HG03432 (cell line): ENCODE measurements at regions not wholly inside any gene's neighbourhood (a gene's known extent, or its start where the extent isn't known, plus 50 kb on each side); places are given as distances from the start of the nearest gene placed in this dataset.
"Not testable (repeated sequence)": the region's sequence is repeated elsewhere in the genome, so short reads cannot be mapped to it uniquely, and the experiment has no call there.

Experiments
- ATAC-seq: cut with Tn5 transposase; IDR thresholded peaks from one replicate; pipeline ENCODE4 v1.9.1; 2021; ENCODE audit warnings: mild to moderate bottlenecking, moderate library complexity; ENCODE audit not compliant: unreplicated experiment

- ATAC-seq: no peak
These were observed 1962.9 kb upstream of the CDH6 start for GRCh38 chr5:29230591-29230990.

- no peak for ATAC-seq
These were observed 1964.0 kb upstream of the CDH6 start for GRCh38 chr5:29229461-29229860.

GRCh38 chr5:29218138-29218537 lies 1975.3 kb upstream of the CDH6 start:
- ATAC-seq: no peak

- no peak for ATAC-seq
These were observed 1978.6 kb upstream of the CDH6 start for GRCh38 chr5:29214839-29215238.

- no peak for ATAC-seq
These were observed 1980.0 kb upstream of the CDH6 start for GRCh38 chr5:29213475-29213874.

GRCh38 chr5:29208024-29208423 lies 1985.5 kb upstream of the CDH6 start:
- ATAC-seq: no peak

- ATAC-seq: no peak
These were observed 1990.4 kb upstream of the CDH6 start for GRCh38 chr5:29203049-29203448.

GRCh38 chr5:29197631-29198454 lies 1995.6 kb upstream of the CDH6 start:
- ATAC-seq: no peak

GRCh38 chr5:29193972-29194371 lies 1999.5 kb upstream of the CDH6 start:
- ATAC-seq: no peak

- ATAC-seq: not testable (repeated sequence)
These were observed 2002.0 kb upstream of the CDH6 start for GRCh38 chr5:29191269-29192048.

GRCh38 chr5:29190398-29190797 lies 2003.1 kb upstream of the CDH6 start:
- not testable (repeated sequence) for ATAC-seq

- not testable (repeated sequence) for ATAC-seq
These were observed 2007.1 kb upstream of the CDH6 start for GRCh38 chr5:29186380-29186779.

GRCh38 chr5:29185558-29185957 lies 2007.9 kb upstream of the CDH6 start:
- no peak for ATAC-seq

GRCh38 chr5:29175774-29176173 lies 2017.7 kb upstream of the CDH6 start:
- no peak for ATAC-seq

- ATAC-seq: no peak
These were observed 2022.9 kb upstream of the CDH6 start for GRCh38 chr5:29170599-29170998.

GRCh38 chr5:29169886-29170285 lies 2023.6 kb upstream of the CDH6 start:
- no peak for ATAC-seq

GRCh38 chr5:29162297-29162696 lies 2031.2 kb upstream of the CDH6 start:
- no peak for ATAC-seq

- ATAC-seq: no peak
These were observed 2031.8 kb upstream of the CDH6 start for GRCh38 chr5:29161399-29162291.

GRCh38 chr5:29157975-29158374 lies 2035.5 kb upstream of the CDH6 start:
- ATAC-seq: no peak

GRCh38 chr5:29150840-29151239 lies 2042.6 kb upstream of the CDH6 start:
- ATAC-seq: no peak

GRCh38 chr5:29148581-29148980 lies 2044.9 kb upstream of the CDH6 start:
- no peak for ATAC-seq
